ENCODE measurements at regions not wholly inside any gene's neighbourhood (a gene's known extent, or its start where the extent isn't known, plus 50 kb on each side); places are given as distances from the start of the nearest gene placed in this dataset.

DNA sequence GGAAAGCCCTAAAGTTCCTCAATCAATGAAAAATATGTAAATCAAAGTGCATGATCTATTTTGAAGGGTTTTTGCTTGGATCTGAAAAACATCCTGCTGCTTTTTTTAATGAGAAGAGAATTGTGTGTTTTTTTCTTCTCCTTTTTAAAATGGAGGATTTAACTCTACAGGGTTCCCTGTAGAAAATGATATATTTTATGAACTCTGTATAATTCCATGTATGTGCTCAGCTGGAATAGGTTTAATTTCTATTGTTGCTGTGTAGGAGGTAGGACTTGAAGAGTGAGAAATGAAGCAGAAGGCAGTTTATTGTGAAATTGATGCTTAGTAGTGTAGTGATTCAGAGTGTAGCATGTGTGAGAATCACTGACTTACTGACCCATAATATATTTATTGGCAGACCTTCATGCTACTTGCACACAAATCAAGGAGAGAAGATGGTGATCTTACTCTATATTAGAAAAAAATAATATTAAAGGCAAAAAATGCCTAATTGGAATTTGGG, 286.8 kb upstream of the FSTL5 start:
- no peak for TF ChIP-seq POLR2A (IDR thresholded peaks at IDR 0.05)
- TF ChIP-seq, protein P1, sequence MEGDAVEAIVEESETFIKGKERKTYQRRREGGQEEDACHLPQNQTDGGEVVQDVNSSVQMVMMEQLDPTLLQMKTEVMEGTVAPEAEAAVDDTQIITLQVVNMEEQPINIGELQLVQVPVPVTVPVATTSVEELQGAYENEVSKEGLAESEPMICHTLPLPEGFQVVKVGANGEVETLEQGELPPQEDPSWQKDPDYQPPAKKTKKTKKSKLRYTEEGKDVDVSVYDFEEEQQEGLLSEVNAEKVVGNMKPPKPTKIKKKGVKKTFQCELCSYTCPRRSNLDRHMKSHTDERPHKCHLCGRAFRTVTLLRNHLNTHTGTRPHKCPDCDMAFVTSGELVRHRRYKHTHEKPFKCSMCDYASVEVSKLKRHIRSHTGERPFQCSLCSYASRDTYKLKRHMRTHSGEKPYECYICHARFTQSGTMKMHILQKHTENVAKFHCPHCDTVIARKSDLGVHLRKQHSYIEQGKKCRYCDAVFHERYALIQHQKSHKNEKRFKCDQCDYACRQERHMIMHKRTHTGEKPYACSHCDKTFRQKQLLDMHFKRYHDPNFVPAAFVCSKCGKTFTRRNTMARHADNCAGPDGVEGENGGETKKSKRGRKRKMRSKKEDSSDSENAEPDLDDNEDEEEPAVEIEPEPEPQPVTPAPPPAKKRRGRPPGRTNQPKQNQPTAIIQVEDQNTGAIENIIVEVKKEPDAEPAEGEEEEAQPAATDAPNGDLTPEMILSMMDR (IDR thresholded peaks at IDR 0.05): no peak
- Histone ChIP-seq H3K4me1 (no peaks in the 10 kb centered on the region), H3K9me3 (no peaks in the 10 kb centered on the region), H3K27ac (no peak overlapping the region), H3K36me3 (no peaks in the 10 kb centered on the region), H3K27me3 (no peaks in the 10 kb centered on the region), H3K4me3 (no peak overlapping the region)
- no peak for DNase-seq
- intact Hi-C loops (cut with DNase I): loop anchor here in 1 of 10 donors (10.0 kb wide), 1 partner anchor 1196 kb away; no protein-coding TSS in a partner anchor
- no peak for ATAC-seq

GRCh38 chr4:162443510-162443909, 279.7 kb upstream of the FSTL5 start:
- Histone ChIP-seq H3K4me1 (no peaks in the 10 kb centered on the region), H3K36me3 (no peaks in the 10 kb centered on the region), H3K27me3 (no peaks in the 10 kb centered on the region), H3K4me3 (no peak overlapping the region), H3K9me3 (no peaks in the 10 kb centered on the region), H3K27ac (no peak overlapping the region)
- 64 to 70% (median 67%) methylated on average over 2 of the region's 2 CpGs for WGBS, 4 donors
- ATAC-seq (no peak), DNase-seq (no peak)
- intact Hi-C loops (cut with DNase I): no loop called here
- TF ChIP-seq, protein P1 (IDR thresholded peaks at IDR 0.05): no peak
- no peak for TF ChIP-seq POLR2A (IDR thresholded peaks at IDR 0.05)

DNA sequence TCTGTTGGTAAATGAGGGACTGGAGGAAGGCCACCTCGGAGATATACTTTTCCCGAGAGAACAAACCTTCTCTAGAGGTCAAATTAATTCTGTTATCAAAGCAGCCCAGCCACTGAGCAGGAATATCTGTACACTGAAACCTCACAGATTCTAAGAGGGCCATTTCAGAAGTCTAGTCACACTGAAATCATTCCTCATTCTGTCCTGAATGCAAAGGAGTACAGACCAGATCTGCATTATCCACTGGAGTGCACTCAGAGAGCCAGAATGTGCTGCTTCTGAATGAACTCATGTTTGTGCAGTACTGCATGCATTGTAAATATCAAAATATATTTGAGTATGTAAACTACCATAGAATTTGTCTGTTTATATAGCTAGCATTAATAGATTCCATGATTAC, 278.3 kb upstream of the FSTL5 start:
- H3K36me3 ChIP-seq: no peaks in the 10 kb centered on the region
- 15 to 35% (median 24%) methylated on average over 2 of the region's 2 CpGs for WGBS, 4 donors
- no peaks in the 10 kb centered on the region for H3K4me1 ChIP-seq
- no peak overlapping the region for H3K27ac ChIP-seq
- H3K4me3 ChIP-seq: no peak overlapping the region
- H3K9me3 ChIP-seq: no peaks in the 10 kb centered on the region
- no peak for DNase-seq
- ATAC-seq: no peak
- H3K27me3 ChIP-seq: no peaks in the 10 kb centered on the region
- intact Hi-C loops (cut with DNase I): no loop called here
- TF ChIP-seq POLR2A (IDR thresholded peaks at IDR 0.05): no peak
- TF ChIP-seq, protein P1 (IDR thresholded peaks at IDR 0.05): no peak

GRCh38 chr4:162422312-162422711, 258.5 kb upstream of the FSTL5 start:
- TF ChIP-seq POLR2A (IDR thresholded peaks at IDR 0.05): no peak
- TF ChIP-seq, protein P1 (IDR thresholded peaks at IDR 0.05): no peak
- intact Hi-C loops (cut with DNase I): no loop called here
- no peaks in the 10 kb centered on the region for H3K4me1 ChIP-seq
- peaks cover 0 to 8% (median 0%) of the 10 kb centered on the region in 12 donors for H3K9me3 ChIP-seq
- DNase-seq (no peak), ATAC-seq (no peak)
- no peak overlapping the region for H3K4me3 ChIP-seq
- H3K27me3 ChIP-seq: no peaks in the 10 kb centered on the region
- 88 to 90% (median 90%) methylated on average over 4 of the region's 4 CpGs for WGBS, 4 donors
- no peak overlapping the region for H3K27ac ChIP-seq
- no peaks in the 10 kb centered on the region for H3K36me3 ChIP-seq
